ENCODE measurements at regions not wholly inside any gene's neighbourhood (a gene's known extent, or its start where the extent isn't known, plus 50 kb on each side); places are given as distances from the start of the nearest gene placed in this dataset.

DNA sequence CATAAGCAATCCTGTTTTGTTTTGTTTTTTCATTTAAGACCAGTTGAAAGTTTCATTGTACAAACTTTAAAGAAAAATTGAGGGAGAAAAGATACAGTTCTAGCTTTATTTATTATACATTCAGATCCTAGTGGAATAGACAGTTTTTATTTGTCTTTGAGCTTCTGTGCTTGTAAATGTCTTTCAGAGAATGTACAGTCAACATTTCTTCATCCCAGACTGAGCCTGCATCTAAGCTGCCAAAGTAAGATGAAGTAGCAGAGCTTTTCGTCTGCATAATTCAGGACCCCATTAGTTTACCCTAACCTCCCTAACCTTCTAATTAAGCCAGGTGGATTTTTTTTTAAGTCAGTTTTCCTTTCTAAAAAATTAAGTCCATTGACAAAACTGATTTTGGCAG, 516.7 kb upstream of the HTR2A start:
- Mint-ChIP-seq H3K27ac (ENCODE audit: unreplicated experiment) (no peak overlapping the region), H3K9me3 (peaks cover 3% of the 10 kb centered on the region), H3K4me1 (no peaks in the 10 kb centered on the region), H3K4me3 (no peak overlapping the region), H3K36me3 (ENCODE audit: low read depth) (no peaks in the 10 kb centered on the region), H3K27me3 (ENCODE audit: low read depth) (no peaks in the 10 kb centered on the region)
- no peak for DNase-seq (ENCODE audit: low read depth, low spot score)
- TF ChIP-seq, protein P1, sequence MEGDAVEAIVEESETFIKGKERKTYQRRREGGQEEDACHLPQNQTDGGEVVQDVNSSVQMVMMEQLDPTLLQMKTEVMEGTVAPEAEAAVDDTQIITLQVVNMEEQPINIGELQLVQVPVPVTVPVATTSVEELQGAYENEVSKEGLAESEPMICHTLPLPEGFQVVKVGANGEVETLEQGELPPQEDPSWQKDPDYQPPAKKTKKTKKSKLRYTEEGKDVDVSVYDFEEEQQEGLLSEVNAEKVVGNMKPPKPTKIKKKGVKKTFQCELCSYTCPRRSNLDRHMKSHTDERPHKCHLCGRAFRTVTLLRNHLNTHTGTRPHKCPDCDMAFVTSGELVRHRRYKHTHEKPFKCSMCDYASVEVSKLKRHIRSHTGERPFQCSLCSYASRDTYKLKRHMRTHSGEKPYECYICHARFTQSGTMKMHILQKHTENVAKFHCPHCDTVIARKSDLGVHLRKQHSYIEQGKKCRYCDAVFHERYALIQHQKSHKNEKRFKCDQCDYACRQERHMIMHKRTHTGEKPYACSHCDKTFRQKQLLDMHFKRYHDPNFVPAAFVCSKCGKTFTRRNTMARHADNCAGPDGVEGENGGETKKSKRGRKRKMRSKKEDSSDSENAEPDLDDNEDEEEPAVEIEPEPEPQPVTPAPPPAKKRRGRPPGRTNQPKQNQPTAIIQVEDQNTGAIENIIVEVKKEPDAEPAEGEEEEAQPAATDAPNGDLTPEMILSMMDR (conservative IDR thresholded peaks at IDR 0.05) = no peak

DNA sequence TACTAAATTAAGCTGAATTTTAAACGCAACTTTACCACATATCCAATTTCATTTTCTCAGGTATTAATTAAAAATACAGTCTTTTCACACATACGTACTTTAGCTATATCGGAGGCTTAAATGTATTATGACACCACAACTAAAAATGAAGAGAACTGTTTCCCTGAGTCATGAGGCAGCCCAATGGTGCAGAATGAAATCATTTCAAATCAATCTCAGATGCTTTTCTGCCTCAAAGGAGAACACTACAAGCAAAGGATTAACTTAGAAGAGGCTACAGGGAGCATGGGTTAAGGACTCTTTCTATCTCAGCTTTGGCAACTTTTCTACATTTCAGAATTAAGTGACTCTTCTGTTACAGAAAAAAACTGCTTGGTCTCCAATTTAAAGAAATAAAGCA, 516.3 kb upstream of the HTR2A start:
- DNase-seq (ENCODE audit: low read depth, low spot score) = no peak
- no peaks in the 10 kb centered on the region for H3K4me1 Mint-ChIP-seq
- TF ChIP-seq, protein P1 (conservative IDR thresholded peaks at IDR 0.05) = no peak
- no peaks in the 10 kb centered on the region for H3K36me3 Mint-ChIP-seq (ENCODE audit: low read depth)
- H3K27me3 Mint-ChIP-seq (ENCODE audit: low read depth) = no peaks in the 10 kb centered on the region
- no peak overlapping the region for H3K27ac Mint-ChIP-seq (ENCODE audit: unreplicated experiment)
- H3K4me3 Mint-ChIP-seq = no peak overlapping the region
- peaks cover 3% of the 10 kb centered on the region for H3K9me3 Mint-ChIP-seq

DNA sequence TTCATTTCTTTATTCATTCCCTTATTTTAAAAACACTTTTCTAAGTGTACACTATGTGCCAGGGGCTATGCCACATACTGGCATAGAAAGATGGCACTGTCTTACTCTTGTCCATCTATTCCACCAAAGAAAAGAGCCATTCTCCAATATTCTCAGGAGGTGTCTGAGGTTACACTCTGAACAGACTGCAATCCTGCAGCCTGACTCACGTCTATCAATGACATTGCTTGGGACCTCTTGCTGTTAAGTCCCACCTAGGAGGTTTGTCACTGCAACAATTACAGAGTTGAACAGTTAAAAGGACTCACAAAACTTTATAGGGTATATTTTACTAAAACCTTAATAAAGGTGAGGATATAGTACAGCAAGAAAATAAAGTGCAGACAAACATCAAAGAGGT, 512.9 kb upstream of the HTR2A start:
- no peaks in the 10 kb centered on the region for H3K4me1 Mint-ChIP-seq
- no peaks in the 10 kb centered on the region for H3K27me3 Mint-ChIP-seq (ENCODE audit: low read depth)
- no peak overlapping the region for H3K4me3 Mint-ChIP-seq
- TF ChIP-seq, protein P1 (conservative IDR thresholded peaks at IDR 0.05) = no peak
- no peak for DNase-seq (ENCODE audit: low read depth, low spot score)
- H3K27ac Mint-ChIP-seq (ENCODE audit: unreplicated experiment) = no peak overlapping the region
- H3K9me3 Mint-ChIP-seq = no peaks in the 10 kb centered on the region
- H3K36me3 Mint-ChIP-seq (ENCODE audit: low read depth) = no peaks in the 10 kb centered on the region

DNA sequence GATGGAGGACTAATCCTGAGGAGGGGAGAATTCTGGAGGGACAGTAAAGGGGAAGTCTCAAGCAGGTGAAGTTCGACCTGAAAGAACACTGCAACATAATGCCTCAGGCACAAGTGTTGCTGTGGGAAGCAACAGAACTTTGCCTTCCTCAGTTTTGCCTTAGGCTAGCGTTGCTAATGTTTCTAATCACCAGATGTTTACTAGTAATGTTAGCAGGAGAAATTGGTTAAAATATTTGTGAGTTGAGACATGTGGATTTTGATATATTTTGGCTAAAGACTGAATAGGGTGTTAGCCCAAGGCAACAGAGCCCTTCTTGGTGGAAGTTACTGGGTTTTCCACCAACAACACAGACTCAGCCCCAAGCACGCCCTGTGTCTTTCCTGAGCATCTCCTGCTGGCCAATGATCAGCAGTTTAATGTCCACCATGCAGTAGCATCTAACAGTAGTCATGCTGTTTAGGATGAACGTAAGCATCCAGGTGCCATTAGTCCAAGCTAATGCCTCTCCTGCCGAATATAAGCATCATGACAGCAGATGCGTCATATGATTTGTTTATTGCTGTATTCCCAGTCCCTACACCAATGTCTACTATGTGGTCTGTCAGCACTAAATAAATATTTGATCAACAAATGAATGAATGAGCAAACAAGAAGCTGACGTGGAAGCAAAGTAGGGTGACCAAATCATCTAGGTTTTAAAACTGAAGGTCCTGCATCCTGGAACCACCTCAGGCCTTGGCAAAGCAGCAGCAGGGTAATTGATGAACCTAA, 511.9 kb upstream of the HTR2A start:
- no peaks in the 10 kb centered on the region for H3K9me3 Mint-ChIP-seq
- no peak overlapping the region for H3K27ac Mint-ChIP-seq (ENCODE audit: unreplicated experiment)
- no peak for DNase-seq (ENCODE audit: low read depth, low spot score)
- TF ChIP-seq, protein P1 (conservative IDR thresholded peaks at IDR 0.05) = no peak
- no peak overlapping the region for H3K4me3 Mint-ChIP-seq
- no peaks in the 10 kb centered on the region for H3K4me1 Mint-ChIP-seq
- no peaks in the 10 kb centered on the region for H3K36me3 Mint-ChIP-seq (ENCODE audit: low read depth)
- H3K27me3 Mint-ChIP-seq (ENCODE audit: low read depth) = no peaks in the 10 kb centered on the region

DNA sequence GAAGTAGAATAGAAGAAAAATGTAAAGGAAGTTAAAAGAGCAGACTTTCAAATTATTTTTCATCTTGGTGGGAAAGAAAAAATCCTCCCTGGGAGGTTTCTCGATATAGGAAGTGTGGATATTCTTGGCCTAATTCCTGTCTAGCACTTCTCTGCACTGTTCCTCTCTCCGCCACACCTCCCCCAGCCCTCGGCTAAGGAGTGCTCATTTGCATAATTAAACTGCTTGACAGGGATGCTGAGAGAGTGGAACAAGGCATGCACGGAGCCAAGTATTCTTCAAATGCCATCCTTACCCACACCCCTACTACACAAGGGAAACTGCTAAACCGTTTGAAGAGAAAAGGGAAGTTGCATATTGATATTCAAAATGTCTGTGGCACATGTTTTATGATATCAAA, 511.0 kb upstream of the HTR2A start:
- DNase-seq (ENCODE audit: low read depth, low spot score) = no peak
- H3K36me3 Mint-ChIP-seq (ENCODE audit: low read depth) = no peaks in the 10 kb centered on the region
- H3K27ac Mint-ChIP-seq (ENCODE audit: unreplicated experiment) = no peak overlapping the region
- H3K9me3 Mint-ChIP-seq = no peaks in the 10 kb centered on the region
- TF ChIP-seq, protein P1 (conservative IDR thresholded peaks at IDR 0.05) = no peak
- no peaks in the 10 kb centered on the region for H3K27me3 Mint-ChIP-seq (ENCODE audit: low read depth)
- H3K4me3 Mint-ChIP-seq = no peak overlapping the region
- no peaks in the 10 kb centered on the region for H3K4me1 Mint-ChIP-seq

All from neural crest cell (in vitro differentiated cells).